ENCODE measurements at regions not wholly inside any gene's neighbourhood (a gene's known extent, or its start where the extent isn't known, plus 50 kb on each side); places are given as distances from the start of the nearest gene placed in this dataset.

- no peak for TF ChIP-seq CTCF (IDR thresholded peaks at IDR 0.05)
Observed at GRCh38 chr15:79540551-79540950, 108.4 kb downstream of the MINAR1 start.

GRCh38 chr15:79541196-79541595, 109.1 kb downstream of the MINAR1 start:
- TF ChIP-seq CTCF (IDR thresholded peaks at IDR 0.05) = no peak

- TF ChIP-seq CTCF (IDR thresholded peaks at IDR 0.05) = no peak
Observed at GRCh38 chr15:79543097-79543496, 111.0 kb downstream of the MINAR1 start.

- no peak for TF ChIP-seq CTCF (IDR thresholded peaks at IDR 0.05)
Observed at GRCh38 chr15:79549196-79549595, 117.1 kb downstream of the MINAR1 start.

GRCh38 chr15:79560384-79560783, 128.2 kb downstream of the MINAR1 start:
- no peak for TF ChIP-seq CTCF (IDR thresholded peaks at IDR 0.05)

GRCh38 chr15:79561982-79562381, 129.8 kb downstream of the MINAR1 start:
- TF ChIP-seq CTCF (IDR thresholded peaks at IDR 0.05) = no peak

- no peak for TF ChIP-seq CTCF (IDR thresholded peaks at IDR 0.05)
Observed at GRCh38 chr15:79562403-79562815, 130.3 kb downstream of the MINAR1 start.

GRCh38 chr15:79562899-79563298, 130.8 kb downstream of the MINAR1 start:
- no peak for TF ChIP-seq CTCF (IDR thresholded peaks at IDR 0.05)

Data from LNCAP (cell line).